Stromal cell of bone marrow (primary cell): ENCODE measurements at regions not wholly inside any gene's neighbourhood (a gene's known extent, or its start where the extent isn't known, plus 50 kb on each side); places are given as distances from the start of the nearest gene placed in this dataset.
"Not testable (repeated sequence)": the region's sequence is repeated elsewhere in the genome, so short reads cannot be mapped to it uniquely, and the experiment has no call there.

ENCODE experiments used
- DNase-seq: peaks from one replicate; pipeline ENCODE4 v3.0.0-alpha.2; 2012; ENCODE audit warnings: low read depth

- no peak for DNase-seq
Observed at GRCh38 chr16:7962091-7962879, 628.0 kb downstream of the TMEM114 start.

- no peak for DNase-seq
Observed at GRCh38 chr16:7957151-7957550, 624.5 kb downstream of the RBFOX1 start.

DNA sequence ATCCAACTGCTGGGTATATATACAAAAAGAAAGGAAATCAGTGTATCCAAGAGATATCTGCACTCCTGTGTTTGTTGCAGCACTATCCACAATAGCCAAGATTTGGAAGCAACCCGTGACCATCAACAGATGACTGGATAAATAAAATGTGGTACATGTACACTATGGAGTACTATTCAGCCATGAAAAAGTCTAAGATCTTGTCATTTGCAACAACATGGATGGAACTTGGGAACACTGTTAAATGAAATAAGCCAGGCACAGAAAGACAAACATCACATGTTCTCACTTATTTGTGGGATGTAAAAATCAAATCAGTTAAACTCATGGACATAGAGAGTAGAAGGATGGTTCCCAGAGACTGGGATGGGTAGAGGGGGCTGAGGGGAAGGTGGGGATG is 620.7 kb downstream of the RBFOX1 start:
- no peak for DNase-seq

GRCh38 chr16:7946142-7946541 is 613.5 kb downstream of the RBFOX1 start:
- DNase-seq: no peak

DNA sequence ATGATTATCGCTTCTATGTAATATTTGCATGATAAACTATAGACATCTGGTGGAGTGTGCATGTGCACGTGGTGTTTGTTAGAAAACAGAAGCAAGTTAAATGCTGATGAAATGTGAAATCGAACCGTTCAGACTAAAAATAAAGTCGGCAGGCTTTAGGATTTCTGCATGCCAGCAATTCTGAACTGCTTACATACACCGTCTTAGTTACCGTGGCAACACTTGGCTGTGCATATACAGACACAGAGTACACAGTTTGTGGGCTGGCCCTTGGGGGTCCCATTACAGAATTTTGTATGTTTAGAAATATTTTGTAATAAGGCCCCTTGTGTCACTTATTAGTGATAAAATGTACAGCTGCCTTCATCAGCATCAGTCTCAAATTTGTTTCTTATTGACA is 605.5 kb downstream of the RBFOX1 start:
- DNase-seq: no peak

DNA sequence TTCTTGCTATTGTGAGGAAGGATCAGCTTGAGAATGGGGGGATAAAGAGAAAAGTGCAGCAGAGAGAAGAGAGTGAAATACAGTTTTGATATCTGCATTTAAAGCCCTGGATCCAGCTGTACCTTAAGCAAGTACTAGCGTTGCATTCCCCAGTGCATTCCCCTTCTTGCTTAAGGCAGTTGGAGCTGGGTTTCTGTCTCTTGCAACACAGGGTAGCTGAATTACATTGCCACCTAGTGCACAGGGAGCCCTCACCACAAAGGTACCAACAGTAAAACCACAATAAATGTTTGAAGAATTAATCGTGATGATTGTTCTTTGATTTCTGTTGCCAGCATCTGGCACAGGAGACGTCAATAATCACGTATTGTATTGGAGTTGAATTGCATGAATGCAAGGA is 588.7 kb downstream of the RBFOX1 start:
- no peak for DNase-seq

DNA sequence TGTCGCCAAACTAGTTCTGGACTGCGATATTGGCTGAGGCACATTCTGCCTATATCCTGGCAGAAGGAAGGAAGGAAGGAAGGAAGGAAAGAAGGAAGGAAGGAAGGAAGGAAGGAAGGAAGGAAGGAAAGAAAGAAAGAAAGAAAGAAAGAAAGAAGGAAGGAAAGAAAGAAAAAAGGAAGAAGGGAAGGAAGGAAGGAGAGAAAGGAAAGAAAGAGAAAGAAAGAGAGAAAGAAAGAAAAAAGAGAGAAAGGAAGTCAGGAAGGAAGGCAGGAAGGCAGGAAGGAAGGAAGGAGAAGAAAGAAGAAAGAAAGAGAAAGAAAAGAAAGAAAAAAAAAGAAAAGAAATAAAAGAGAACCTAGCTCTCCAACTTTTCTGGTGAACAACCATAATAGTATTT is 587.1 kb downstream of the RBFOX1 start:
- no peak for DNase-seq

DNA sequence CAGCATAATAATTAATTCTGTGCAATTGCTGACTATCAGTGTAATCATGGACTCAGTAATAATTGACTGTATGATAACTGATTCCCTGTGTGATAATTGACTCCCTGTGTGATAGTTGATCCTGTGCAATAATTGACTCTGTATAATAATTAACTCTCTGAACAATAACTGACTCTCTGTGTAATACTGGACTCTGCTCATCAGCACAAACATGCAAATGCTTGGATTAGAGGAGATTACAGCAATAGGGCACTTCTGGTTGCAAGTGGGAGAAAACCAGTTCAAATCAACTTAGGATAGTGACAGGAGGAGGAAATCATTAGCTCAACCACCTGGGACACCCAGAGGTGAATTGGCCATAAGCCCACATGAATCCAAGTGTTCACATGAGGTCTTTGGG is 582.1 kb downstream of the RBFOX1 start:
- DNase-seq: no peak

DNA sequence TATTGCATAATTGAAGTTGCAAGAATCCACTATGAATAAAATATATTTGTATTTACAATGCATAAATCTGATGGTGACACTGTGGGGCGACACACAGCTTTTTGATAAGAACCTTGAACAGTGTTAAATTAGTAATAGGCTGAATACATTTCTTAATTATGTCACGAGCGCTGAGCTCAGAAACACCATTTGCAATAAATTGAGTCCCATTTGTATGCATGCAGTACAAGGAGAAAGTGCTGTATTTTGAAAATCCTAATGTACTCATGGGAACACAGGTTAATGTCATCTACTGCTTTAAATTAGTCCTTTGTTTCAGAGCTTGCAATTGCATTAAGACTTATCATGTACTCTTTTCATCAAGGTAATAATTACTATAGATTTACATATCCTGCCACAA is 579.5 kb downstream of the RBFOX1 start:
- no peak for DNase-seq

DNA sequence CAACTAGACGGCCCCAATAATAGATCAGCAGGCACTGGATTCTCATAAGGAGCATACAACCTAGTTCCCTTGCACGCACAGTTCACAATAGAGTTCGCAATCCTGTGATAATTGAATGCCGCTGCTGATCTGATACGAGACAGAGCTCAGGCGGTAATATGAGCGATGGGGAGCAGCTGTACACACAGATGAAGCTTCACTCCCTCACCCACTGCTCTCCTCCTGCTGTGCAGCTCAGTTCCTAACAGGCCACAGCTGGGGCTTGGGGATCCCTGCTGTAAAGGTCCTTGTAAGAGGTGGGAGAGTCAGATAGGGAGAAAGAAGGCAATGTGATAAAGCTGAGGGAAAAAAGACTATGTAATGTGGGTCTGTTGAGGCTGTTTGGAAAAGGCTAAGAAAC is 577.5 kb downstream of the RBFOX1 start:
- no peak for DNase-seq

DNA sequence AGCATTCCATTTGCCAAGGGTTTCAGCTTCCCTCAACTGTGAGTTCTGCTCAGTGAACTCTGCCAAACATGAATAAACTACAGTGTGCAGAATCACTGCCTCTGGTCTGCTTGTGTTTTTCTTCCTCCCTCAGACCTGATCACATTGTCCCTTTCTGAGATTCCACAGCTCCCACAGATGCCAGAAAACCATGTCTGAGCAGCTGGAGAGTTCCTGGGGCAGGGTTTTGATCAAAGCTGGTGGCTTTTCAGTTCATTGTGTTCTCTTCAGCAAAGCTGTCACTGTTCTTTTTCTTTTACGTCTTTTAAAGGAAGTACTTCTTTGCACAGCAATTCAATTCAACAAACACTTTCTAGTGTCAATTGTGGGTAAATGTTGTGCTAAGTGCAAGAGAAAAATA is 555.8 kb downstream of the RBFOX1 start:
- no peak for DNase-seq

GRCh38 chr16:7887316-7887715 is 554.7 kb downstream of the RBFOX1 start:
- no peak for DNase-seq

DNA sequence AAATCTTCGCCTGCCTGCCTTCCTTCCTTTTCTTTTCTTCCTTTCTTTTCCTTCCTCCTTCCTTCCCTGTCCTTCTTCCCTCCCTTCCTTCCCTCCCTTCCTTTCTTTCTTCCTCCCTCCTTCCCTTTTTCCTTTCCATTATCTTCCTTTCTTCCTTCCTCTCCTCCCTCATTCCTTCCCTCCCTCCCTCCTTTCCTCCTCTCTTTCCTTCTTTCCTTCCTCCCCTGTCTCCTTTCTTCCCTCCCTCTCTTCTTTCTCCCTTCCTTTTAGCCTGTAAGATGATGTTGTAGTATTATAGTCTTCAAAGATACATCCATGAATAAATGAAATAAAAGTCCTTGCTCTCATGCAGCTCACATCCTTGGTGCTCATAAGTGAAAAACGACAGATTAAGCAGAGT is 539.3 kb downstream of the RBFOX1 start:
- DNase-seq: no peak

GRCh38 chr16:7871371-7871770 is 538.7 kb downstream of the RBFOX1 start:
- no peak for DNase-seq

- no peak for DNase-seq
Observed at GRCh38 chr16:7867831-7868230, 535.2 kb downstream of the RBFOX1 start.

DNA sequence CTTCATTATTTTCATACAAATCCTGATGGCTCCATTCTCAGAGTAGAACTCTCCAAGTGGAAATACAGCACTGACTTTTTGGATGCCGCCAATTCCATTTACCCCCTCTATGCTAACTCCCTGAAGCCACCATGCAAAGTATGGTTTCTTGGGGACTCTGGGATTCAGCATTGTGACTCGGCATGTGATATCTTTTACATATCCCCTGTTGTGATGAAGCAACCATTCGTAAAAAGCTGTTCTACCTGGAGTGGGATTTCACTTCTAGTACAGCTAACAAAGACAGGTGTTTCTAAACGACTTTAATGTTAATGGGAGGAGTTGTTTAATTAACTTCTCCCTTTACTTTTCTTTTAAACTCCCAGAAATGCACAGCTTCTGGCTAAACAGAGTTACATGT is 533.5 kb downstream of the RBFOX1 start:
- DNase-seq: no peak

DNA sequence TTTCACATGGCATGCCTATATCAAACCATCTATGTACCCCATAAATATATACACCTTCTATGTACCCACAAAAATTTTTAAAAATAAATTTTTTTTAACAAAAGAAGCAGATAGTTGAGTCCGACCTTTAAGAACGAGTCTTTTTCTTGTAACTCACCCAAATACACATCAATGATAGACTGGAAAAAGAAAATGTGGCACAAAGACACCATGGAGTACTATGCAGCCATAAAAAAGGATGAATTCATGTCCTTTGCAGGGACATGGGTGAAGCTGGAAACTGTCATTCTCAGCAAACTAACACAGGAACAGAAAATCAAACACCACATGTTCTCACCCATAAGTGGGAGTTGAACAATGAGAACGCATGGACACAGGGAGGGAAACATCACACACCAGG is 532.7 kb downstream of the RBFOX1 start:
- not testable (repeated sequence) for DNase-seq

GRCh38 chr16:7861891-7862582 is 529.4 kb downstream of the RBFOX1 start:
- no peak for DNase-seq

DNA sequence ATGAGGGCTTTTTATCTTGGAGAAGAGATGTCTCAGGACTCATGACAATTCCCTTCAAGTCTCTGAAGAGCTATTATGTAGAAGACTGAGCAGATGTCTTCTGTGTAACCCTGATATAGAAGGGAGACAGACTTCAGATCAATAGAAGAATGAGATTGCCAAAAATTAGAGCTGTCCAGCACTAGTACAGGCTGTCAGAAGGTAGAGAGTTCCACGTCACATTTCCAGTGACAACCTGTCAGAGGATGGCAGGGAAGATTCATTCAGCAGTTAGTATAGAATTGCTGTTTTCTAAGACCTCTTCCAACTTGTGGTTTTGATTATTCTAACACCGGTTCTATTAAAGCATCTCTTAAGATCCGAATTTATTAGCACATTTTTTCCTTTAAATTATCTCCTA is 520.6 kb downstream of the RBFOX1 start:
- DNase-seq: no peak

DNA sequence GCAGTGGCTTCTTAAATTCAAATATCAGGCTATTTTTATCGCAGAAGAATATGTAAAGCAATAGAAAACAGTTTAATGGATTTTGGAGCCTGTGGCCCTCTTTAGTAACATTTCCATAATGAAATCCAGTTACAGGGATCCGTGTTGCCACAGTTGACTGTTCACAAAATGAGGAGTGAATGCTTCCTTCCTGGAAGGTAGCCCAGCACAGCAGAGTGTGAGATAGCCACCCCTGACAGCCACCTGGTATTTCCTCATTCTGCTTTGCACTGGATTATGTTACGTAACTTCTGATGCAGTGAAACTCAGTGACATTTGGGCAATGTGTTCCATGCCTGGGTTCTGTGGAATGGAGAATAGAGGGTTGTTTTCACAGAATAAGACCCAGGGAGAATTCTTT is 517.2 kb downstream of the RBFOX1 start:
- DNase-seq: no peak

DNA sequence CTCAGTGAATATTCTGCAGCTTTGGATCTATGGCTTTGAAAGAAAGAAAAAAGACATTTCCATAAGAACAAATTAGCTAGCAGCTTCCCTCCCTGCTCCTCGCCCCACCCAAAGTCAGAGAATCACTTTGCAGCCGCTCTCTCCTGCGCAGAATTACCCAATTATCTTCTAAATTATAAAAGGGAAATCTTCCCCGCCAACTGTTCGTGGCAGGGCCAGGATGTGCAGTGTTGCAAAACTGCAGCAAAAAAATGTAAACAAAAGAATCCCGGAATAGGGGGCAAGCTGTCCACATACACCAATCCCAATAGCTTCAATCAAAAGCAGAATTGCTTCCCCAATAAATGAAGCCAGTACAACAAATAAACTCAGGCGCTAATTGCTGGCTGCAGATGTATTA is 510.6 kb downstream of the RBFOX1 start:
- no peak for DNase-seq

DNA sequence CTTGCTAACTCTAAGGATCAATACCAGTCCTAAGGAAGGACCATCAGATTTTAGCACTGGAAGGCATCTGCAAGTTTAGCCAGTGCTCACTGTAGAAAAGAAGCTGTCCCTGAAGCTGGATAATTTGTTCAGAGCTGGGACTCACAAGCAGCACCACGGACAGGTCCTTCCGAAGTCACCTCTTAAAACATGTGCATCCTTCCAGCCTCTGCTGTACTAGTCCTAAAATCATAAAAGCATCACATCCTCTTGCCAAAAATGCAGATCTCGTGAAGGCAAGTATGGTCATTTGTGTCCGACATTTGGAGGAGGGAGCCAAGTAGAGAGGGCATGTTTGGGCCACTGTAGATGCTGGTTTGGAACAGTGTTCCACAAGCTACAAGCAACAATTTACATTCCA is 506.9 kb downstream of the RBFOX1 start:
- DNase-seq: no peak

DNA sequence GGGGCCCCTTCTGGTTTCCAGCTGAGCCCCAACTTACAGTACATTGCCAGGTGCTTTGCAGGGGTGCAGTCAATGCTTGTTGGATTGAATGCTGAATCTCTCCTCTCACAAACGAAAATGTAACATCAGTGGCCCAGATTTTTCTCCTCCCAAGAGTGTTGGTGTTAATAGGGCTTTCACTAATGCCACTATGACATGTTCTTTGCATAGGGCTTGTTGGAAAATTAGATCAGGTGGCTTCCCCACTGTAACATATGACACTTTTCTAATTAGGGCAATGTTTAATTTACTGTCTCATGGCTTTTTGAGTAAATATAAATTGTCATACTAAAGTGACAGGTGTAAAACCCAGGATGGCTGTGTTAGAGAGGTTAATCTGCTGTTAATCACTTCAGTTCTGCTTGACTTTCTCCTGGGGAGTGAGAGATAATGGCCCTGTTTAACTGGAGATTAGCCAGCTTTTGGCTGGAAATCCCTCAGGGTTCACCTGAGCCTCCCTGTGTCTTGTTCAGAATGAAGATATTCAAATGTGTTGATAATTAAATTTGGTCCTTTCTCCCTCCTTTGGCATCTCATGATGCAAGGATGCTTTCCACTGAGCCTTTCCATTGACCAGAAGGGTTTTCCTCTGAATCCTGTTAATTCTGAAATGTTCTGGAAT is 502.3 kb downstream of the RBFOX1 start:
- DNase-seq: no peak
